ENCODE measurements at regions not wholly inside any gene's neighbourhood (a gene's known extent, or its start where the extent isn't known, plus 50 kb on each side); places are given as distances from the start of the nearest gene placed in this dataset.
"Not testable (repeated sequence)": the region's sequence is repeated elsewhere in the genome, so short reads cannot be mapped to it uniquely, and the experiment has no call there.

DNA sequence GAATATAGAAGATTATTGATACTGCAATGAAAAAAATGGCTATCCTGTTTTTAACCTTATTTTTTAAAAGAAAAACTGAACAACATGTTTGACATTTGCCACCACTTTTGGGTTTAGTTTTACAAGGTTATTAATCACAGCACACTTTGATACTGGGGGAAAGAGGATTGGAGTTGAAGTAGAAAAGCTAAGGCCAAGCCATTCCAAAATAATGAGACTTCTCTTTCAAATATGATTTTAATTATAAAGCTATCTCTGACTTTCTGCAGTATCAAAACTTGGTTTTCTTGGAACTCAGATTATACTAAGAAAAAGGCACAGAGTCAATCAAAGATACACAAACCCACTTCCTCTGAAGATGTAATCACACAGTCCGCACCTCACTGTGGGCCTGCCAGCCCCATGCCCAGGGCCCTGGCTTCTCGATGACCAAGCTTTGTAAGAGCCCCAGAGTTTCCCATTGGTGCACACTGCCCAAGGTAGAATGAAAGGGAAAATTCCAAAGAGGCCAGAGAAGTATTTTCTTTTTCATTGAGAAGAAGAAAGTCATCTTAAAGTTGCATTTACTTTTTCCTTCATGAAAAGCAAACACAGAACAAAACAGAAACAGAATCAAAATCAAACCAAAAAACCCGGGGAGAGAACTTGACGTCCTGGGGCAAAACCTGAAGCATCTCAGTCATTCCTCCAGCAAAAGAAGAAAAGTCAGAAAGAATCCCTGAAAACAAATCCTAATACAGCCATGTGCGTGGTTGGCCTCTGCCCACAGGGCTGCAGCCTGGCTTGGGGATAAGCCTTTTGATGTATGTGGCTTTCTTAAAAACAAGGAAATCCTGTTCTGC, 187.7 kb upstream of the KLF6 start:
- Mint-ChIP-seq H3K27ac (peak overlapping the region; percentile 96), H3K27me3 (no peaks in the 10 kb centered on the region), H3K4me3 (peak overlapping the region; percentile 75), H3K36me3 (no peaks in the 10 kb centered on the region), H3K9me3 (ENCODE audit: low read depth) (no peaks in the 10 kb centered on the region), H3K4me1 (ENCODE audit: low read depth) (peaks cover 46% of the 10 kb centered on the region)

DNA sequence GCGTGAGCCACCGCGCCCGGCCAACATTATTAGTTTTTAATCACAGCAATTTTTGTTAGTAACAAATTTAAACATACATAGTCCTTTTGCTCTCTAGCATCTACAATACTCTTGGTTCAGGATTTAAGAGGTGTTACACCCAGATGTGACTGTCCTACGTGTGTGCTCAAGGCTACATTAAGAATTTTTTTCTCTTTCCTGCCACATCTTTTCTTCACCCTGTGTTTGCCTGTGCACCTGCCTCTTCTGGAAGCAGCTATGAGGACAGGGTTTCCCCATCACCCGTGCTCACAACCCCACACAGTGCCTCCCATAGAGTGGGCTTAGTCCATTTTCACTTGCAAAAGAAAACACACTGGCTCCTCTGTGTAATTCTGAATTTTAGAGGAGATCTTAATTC, 186.7 kb upstream of the KLF6 start:
- Mint-ChIP-seq H3K27ac (peak overlapping the region; percentile 89), H3K9me3 (ENCODE audit: low read depth) (no peaks in the 10 kb centered on the region), H3K4me1 (ENCODE audit: low read depth) (peaks cover 48% of the 10 kb centered on the region), H3K4me3 (peak overlapping the region; percentile 58), H3K27me3 (no peaks in the 10 kb centered on the region), H3K36me3 (peaks cover 2% of the 10 kb centered on the region)

DNA sequence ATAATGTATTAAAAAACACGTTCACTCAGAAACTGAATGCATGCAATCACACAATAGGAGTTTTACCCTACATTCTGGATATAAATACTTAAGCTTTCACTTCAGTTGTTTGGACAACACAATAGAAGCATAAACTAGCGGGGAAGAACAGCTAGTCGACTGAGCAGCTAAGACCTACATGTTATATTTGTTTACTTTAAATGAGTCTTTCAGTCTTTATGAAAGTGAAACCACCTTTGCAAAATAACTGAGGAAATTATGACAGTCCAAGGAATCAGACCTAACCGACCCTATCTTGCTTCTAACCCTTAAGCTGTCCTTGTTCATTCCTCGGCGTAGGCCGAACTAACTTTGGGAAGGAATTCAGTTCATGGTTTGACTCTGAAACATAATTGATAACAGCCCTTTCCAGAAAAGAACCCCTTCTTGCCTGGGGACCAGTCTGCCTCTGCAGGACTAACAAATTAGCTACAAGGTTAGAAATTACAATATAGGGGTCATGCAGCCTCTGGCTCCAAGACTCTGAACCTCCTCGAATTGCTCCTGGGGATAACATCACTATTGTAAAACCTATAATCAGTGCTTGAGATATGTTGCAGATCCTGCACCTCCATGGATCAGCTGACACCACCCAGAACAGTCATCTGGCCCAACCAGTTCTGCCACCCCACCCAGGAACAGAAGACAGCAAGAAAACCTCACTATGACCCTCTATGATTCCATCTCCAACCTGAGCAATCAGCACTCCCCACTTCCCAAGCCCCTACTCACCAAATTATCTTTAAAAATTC, 185.1 kb upstream of the KLF6 start:
- peak overlapping the region; percentile 32 for H3K4me3 Mint-ChIP-seq
- H3K27me3 Mint-ChIP-seq = no peaks in the 10 kb centered on the region
- peak overlapping the region; percentile 75 for H3K27ac Mint-ChIP-seq
- peaks cover 2% of the 10 kb centered on the region for H3K36me3 Mint-ChIP-seq
- H3K4me1 Mint-ChIP-seq (ENCODE audit: low read depth) = peaks cover 48% of the 10 kb centered on the region
- no peaks in the 10 kb centered on the region for H3K9me3 Mint-ChIP-seq (ENCODE audit: low read depth)

DNA sequence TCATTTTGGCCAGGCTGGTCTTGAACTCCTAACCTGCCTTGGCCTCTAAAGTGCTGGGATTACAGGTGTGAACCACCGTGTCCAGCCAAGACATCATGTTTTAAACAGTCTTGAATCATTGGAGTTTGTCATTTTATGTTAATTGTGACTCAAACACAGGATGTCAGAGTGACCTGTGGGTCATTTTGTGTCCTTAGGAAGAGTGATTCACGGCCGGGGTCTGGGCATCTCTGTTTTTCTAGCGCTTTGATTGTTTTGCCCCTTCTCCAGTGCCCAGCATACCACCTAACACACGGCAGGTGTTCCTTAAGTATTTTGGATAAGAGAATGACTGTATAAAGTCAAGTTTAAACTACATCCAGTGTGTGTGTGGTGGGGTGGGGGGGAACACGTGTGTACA, 183.7 kb upstream of the KLF6 start:
- peaks cover 2% of the 10 kb centered on the region for H3K36me3 Mint-ChIP-seq
- H3K4me3 Mint-ChIP-seq = no peak overlapping the region
- H3K4me1 Mint-ChIP-seq (ENCODE audit: low read depth) = peaks cover 45% of the 10 kb centered on the region
- no peaks in the 10 kb centered on the region for H3K9me3 Mint-ChIP-seq (ENCODE audit: low read depth)
- no peak overlapping the region for H3K27ac Mint-ChIP-seq
- H3K27me3 Mint-ChIP-seq = no peaks in the 10 kb centered on the region

DNA sequence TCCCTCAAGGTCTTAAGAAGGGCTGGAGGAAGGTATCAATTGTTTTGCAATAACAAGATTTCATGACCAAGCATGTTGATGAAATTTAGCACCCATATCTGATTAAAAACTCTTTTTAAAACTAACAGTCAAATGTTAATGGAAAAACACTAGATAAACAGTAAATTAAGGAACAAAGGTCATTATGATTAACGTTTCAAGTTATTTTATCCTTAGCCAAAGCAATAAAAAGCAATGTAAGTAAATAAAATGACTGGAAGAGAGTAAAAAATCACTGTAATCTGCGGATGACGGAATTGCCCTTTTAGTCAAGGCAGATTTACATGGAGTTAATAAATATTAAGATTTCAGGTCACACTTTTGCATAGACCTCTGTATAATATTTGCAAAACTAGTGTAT, 179.5 kb upstream of the KLF6 start:
- Mint-ChIP-seq H3K4me1 (ENCODE audit: low read depth) (peaks cover 27% of the 10 kb centered on the region), H3K27me3 (no peaks in the 10 kb centered on the region), H3K4me3 (no peak overlapping the region), H3K9me3 (ENCODE audit: low read depth) (no peaks in the 10 kb centered on the region), H3K36me3 (peaks cover 2% of the 10 kb centered on the region), H3K27ac (no peak overlapping the region)

DNA sequence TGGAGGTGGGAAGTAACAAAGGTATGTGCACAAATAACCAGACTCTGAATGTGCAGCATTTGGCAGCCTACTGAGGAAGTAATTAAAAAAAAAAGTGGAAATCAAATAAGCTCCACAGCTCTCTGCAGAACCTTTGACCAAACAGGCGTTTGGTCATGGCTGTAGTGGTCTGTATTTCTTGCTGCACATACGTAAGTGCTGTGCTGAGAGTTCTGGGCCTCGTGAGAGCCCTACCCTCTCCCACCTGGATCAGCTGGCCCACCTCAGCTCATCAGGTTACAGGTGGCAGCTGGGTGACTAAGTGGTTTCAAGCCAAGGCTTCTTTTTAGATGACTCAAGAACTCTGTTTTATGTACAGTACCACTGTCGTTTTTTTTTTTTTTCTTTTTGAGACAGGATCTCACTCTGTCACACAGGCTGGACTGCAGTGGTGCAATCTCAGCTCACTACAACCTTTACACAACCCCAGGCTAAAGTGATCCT, 178.2 kb upstream of the KLF6 start:
- Mint-ChIP-seq H3K4me3 (no peak overlapping the region), H3K9me3 (ENCODE audit: low read depth) (no peaks in the 10 kb centered on the region), H3K27me3 (no peaks in the 10 kb centered on the region), H3K36me3 (peaks cover 2% of the 10 kb centered on the region), H3K27ac (no peak overlapping the region), H3K4me1 (ENCODE audit: low read depth) (peaks cover 27% of the 10 kb centered on the region)

DNA sequence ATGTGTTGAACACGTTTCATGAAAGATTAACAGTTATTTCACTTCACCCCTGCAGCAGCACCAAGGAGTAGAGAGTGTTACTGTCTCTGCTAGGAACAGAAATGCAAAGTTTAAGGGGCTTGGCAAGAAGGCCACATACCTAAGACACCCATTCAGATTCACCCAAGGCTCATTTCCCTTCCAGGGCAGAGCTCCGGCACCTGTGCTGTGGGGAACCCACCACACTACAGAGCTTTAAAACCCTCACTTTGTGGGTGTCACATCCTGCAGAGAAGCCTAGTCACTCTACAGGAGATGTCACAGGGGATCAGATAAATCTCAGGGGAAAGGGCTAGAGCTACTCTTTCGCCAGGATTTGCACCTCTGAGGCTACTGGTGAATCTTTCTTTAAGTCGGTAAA, 176.1 kb upstream of the KLF6 start:
- H3K4me3 Mint-ChIP-seq = no peak overlapping the region
- peaks cover 24% of the 10 kb centered on the region for H3K4me1 Mint-ChIP-seq (ENCODE audit: low read depth)
- no peaks in the 10 kb centered on the region for H3K9me3 Mint-ChIP-seq (ENCODE audit: low read depth)
- H3K27ac Mint-ChIP-seq = peak overlapping the region; percentile 23
- no peaks in the 10 kb centered on the region for H3K27me3 Mint-ChIP-seq
- H3K36me3 Mint-ChIP-seq = no peaks in the 10 kb centered on the region

DNA sequence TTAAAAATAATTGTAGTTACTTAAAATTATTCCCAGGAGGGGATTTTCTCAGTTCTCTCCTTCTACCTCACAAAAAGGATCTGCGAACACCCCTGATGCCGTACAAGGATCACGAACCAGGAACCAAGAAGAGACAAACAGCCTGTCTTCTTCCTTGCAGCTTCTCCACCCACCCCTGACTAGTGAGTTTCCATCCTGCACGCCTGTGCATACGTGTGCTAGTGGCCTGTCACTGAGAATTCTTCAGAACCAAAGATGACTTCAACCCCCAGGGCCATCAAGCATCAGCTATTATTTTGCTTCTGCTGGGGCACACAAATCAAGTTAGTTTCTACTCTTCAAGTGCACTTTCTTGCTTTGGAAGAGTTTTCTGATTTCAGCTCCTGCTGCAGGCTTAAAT, 175.5 kb upstream of the KLF6 start:
- Mint-ChIP-seq H3K27me3 (no peaks in the 10 kb centered on the region), H3K9me3 (ENCODE audit: low read depth) (no peaks in the 10 kb centered on the region), H3K36me3 (no peaks in the 10 kb centered on the region), H3K27ac (no peak overlapping the region), H3K4me1 (ENCODE audit: low read depth) (peaks cover 24% of the 10 kb centered on the region), H3K4me3 (no peak overlapping the region)

DNA sequence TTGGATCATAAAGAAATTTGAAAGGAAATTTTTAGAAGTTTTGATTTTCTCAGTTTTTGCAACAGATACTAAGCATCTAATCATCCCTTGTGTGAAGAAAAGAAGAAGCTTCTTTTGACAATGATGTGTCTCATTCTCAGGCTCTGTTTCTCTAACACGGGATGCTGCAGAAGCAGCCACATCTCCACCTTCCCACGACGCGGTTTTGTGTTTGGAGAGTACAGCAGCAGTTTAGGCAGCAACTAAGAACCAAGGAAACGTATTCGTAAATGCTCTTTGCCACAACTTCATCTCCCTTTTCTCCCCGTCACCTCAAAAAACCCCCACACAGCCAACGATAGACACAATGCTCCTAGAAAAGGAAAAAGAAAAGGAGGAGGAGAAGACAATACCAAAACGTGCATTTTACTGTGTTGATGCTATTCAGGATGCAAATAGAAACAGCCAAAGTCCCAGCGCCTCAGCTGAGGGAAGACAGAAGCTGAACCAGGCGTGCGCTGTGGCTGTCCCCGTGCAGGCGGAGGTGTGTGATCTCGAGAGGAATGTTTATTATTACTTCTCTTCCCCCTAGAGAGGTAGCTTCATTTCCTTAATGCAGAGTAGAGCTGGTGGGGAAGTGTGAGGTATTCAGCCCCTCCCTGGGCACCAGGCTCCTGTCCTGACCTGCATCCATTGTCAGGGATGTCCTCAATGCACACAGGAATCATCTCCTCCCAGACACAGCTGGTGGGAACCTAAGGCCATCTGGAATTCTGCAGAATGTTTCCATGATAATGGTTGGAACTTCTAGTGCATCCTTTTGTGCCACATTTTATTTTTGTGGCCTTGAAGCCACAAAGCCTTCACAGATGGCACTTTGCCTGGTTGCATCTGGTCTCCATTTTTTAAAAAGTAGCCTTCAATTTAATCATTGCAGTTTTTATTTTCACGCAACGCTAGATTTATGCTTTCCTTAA, 174.6 kb upstream of the KLF6 start:
- no peak overlapping the region for H3K4me3 Mint-ChIP-seq
- peaks cover 24% of the 10 kb centered on the region for H3K4me1 Mint-ChIP-seq (ENCODE audit: low read depth)
- H3K27ac Mint-ChIP-seq = no peak overlapping the region
- H3K27me3 Mint-ChIP-seq = no peaks in the 10 kb centered on the region
- no peaks in the 10 kb centered on the region for H3K9me3 Mint-ChIP-seq (ENCODE audit: low read depth)
- no peaks in the 10 kb centered on the region for H3K36me3 Mint-ChIP-seq

DNA sequence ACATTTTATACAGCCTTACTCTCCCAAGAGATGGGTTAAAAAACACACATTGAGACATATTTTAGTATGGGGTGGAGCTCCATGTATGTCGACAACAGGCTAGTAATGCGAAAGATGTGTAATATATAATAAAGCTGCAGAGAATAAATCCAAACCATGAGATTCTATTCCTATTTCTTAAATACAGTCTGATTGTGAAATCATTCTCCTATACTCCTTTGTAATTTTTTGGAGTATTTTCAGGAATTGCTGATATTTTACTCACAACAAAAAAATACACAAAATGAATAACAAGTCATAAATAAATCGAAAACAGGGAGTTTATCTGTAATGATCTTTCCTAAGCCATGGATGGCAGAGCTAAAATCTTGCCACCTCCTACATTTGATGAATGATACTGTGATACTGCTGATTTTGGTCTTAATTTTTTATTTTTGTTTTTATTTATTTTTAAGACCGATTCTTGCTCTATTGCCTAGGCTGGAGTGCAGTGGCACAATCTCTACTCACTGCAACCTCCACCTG, 173.5 kb upstream of the KLF6 start:
- Mint-ChIP-seq H3K27ac (no peak overlapping the region), H3K4me1 (ENCODE audit: low read depth) (peaks cover 26% of the 10 kb centered on the region), H3K4me3 (no peak overlapping the region), H3K36me3 (no peaks in the 10 kb centered on the region), H3K27me3 (no peaks in the 10 kb centered on the region), H3K9me3 (ENCODE audit: low read depth) (no peaks in the 10 kb centered on the region)

DNA sequence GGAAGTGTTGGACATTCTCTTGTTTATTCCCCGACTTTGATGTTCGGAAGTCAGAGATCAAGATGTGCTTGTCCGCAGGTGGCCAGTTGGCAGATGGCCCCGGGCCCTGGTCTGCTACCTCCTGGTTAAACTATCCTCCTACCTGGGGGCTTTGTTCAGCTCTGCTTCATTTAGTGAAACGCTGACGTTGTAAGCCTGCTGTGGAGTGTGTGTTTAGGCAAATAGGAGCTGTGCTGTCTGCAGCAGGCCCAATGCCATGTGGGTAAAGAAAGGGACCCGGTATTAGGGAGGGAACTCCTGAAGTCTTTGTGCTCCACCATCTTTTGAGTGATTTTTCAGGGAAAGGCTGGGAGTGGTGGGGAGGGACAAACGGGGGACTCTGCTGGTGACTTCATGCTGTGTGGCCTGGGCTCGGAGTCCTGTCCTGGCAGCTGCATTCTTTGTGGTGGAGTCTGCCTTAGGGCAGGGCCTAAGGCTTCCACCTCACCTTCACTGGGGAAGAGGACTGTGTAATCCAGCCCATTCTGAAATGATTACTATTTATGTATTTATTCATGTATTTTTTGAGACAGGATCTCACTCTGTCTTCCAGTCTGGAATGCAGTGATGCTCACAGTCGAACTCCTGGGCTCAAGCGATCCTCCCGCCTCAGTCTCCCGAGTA, 171.1 kb upstream of the KLF6 start:
- no peaks in the 10 kb centered on the region for H3K36me3 Mint-ChIP-seq
- no peak overlapping the region for H3K27ac Mint-ChIP-seq
- H3K4me3 Mint-ChIP-seq = no peak overlapping the region
- H3K9me3 Mint-ChIP-seq (ENCODE audit: low read depth) = no peaks in the 10 kb centered on the region
- H3K27me3 Mint-ChIP-seq = no peaks in the 10 kb centered on the region
- peaks cover 23% of the 10 kb centered on the region for H3K4me1 Mint-ChIP-seq (ENCODE audit: low read depth)

DNA sequence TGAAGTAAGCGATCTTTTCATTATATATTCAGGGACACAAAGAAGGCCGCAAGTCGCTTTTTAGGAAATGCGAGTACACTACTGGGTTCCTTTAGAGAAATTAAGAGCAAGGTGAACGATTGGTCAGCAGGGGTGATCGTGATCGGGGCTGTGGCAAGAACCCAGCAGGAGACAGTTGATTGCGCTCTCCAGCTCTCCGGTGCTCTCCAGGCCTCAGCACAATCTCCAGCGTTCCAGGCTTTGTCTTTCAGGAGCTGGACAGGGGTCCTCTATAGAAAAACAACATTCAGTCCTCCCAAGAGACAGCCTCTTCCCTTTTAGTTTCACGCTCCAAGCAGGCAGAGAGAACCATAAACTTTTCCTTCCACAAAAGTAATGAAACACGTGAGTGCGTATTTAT, 170.5 kb upstream of the KLF6 start:
- no peaks in the 10 kb centered on the region for H3K9me3 Mint-ChIP-seq (ENCODE audit: low read depth)
- no peaks in the 10 kb centered on the region for H3K27me3 Mint-ChIP-seq
- H3K36me3 Mint-ChIP-seq = no peaks in the 10 kb centered on the region
- H3K27ac Mint-ChIP-seq = no peak overlapping the region
- peaks cover 23% of the 10 kb centered on the region for H3K4me1 Mint-ChIP-seq (ENCODE audit: low read depth)
- H3K4me3 Mint-ChIP-seq = no peak overlapping the region

DNA sequence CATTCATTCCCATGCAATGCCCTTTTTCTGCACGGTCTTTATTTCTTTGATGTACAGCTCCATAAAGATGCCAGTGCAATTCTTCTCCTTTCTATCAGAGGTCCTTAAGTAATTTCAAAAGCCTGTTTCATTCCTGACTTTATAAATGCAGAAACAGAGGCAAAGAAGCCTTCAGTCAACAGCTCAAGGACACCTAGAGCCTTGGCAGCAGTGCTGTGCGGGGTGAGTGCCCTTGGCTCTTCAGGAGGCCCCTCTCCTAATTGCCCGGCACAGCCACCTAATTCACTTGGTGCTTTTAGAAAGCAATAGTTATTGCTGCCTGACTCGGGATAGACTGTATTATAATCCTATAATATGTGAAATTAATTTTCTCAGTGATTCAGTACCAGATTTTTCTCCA, 169.6 kb upstream of the KLF6 start:
- H3K27ac Mint-ChIP-seq = no peak overlapping the region
- peaks cover 28% of the 10 kb centered on the region for H3K4me1 Mint-ChIP-seq (ENCODE audit: low read depth)
- no peaks in the 10 kb centered on the region for H3K27me3 Mint-ChIP-seq
- H3K4me3 Mint-ChIP-seq = no peak overlapping the region
- H3K36me3 Mint-ChIP-seq = no peaks in the 10 kb centered on the region
- no peaks in the 10 kb centered on the region for H3K9me3 Mint-ChIP-seq (ENCODE audit: low read depth)

DNA sequence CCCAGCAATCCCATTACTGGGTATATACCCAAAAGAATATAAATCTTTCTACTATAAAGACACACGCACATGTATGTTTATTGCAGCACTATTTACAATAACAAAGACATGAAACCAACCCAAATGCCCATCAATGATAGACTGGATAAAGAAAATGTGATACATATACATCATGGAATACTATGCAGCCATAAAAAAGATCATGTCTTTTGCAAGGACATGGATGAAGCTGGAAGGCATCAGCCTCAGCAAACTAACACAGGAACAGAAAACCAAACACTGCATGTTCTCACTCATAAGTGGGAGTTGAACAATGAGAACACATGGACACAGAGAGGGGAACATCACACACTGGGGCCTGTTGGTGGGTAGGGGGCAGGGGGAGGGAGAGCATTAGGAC, 169.0 kb upstream of the KLF6 start:
- H3K4me1 Mint-ChIP-seq (ENCODE audit: low read depth) = peaks cover 29% of the 10 kb centered on the region
- not testable (repeated sequence) for H3K9me3 Mint-ChIP-seq (ENCODE audit: low read depth); H3K4me3 Mint-ChIP-seq; H3K27me3 Mint-ChIP-seq; H3K27ac Mint-ChIP-seq; H3K36me3 Mint-ChIP-seq

All from activated naive CD8-positive, alpha-beta T cell (primary cell).